BJ (cell line): ENCODE measurements at regions not wholly inside any gene's neighbourhood (a gene's known extent, or its start where the extent isn't known, plus 50 kb on each side); places are given as distances from the start of the nearest gene placed in this dataset.

Experiments
- CTCF ChIA-PET: fragments of 350-600 bp; formaldehyde crosslinking; extraction: SDS; loops from one replicate; lab custom pipeline; 2021; ENCODE audit warnings: antibody characterized with exemption, inconsistent platforms; lab: Yijun Ruan, JAX
- POLR2A ChIA-PET: fragments of 300-600 bp; sonication (Branson Sonifier 250); formaldehyde crosslinking; extraction: SDS; loops from one replicate; lab custom pipeline; 2021; ENCODE audit warnings: antibody characterized with exemption; lab: Charles Lee
- DNase-seq: peaks from one replicate; pipeline ENCODE4 v3.0.0-alpha.2; 2011; ENCODE audit warnings: low read depth
- H3K27me3 ChIP-seq: 2 replicates; pipeline ENCODE4 v1.6.0; 2011; ENCODE audit warnings: low read length; ENCODE audit not compliant: control insufficient read depth, insufficient read depth
- H3K36me3 ChIP-seq: 2 replicates; pipeline ENCODE4 v1.5.1; 2011; ENCODE audit warnings: low read length; ENCODE audit not compliant: control insufficient read depth, insufficient read depth
- H3K4me3 ChIP-seq: 2 replicates; pipeline ENCODE4 v1.5.1; 2011; ENCODE audit warnings: low read depth, mild to moderate bottlenecking, control low read depth, low read length
- TF ChIP-seq, protein P1 (sequence below): IDR thresholded peaks from 2 replicates; pipeline ENCODE4 v1.5.1; 2011; ENCODE audit warnings: low read depth, mild to moderate bottlenecking, control low read depth, inconsistent platforms, low read length, moderate library complexity; ENCODE audit not compliant: insufficient read depth

DNA sequence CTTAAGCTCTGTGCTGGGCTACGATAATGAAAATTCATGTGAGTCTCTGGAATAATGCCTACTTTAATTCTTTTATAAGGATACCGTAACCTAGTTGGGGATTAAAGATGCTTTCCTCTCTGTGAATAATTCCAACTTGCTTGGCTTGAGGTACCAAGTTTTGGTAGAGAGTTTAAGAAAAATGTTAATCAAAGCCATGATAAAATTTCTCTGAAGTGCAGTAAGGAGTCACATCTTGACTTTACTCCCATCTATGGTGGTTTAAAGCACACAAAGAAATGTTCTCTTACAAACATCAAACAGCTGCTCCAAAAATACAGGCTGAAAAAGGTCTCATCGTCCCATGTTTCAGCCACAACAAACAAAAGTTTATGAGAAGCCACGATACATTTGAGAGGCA, 284.8 kb upstream of the TBX3 start:
- no peaks in the 10 kb centered on the region for H3K27me3 ChIP-seq
- ChIA-PET CTCF (no interaction called here), POLR2A (no interaction called here)
- no peaks in the 10 kb centered on the region for H3K36me3 ChIP-seq
- TF ChIP-seq, protein P1, sequence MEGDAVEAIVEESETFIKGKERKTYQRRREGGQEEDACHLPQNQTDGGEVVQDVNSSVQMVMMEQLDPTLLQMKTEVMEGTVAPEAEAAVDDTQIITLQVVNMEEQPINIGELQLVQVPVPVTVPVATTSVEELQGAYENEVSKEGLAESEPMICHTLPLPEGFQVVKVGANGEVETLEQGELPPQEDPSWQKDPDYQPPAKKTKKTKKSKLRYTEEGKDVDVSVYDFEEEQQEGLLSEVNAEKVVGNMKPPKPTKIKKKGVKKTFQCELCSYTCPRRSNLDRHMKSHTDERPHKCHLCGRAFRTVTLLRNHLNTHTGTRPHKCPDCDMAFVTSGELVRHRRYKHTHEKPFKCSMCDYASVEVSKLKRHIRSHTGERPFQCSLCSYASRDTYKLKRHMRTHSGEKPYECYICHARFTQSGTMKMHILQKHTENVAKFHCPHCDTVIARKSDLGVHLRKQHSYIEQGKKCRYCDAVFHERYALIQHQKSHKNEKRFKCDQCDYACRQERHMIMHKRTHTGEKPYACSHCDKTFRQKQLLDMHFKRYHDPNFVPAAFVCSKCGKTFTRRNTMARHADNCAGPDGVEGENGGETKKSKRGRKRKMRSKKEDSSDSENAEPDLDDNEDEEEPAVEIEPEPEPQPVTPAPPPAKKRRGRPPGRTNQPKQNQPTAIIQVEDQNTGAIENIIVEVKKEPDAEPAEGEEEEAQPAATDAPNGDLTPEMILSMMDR: no peak
- no peak overlapping the region for H3K4me3 ChIP-seq
- no peak for DNase-seq

DNA sequence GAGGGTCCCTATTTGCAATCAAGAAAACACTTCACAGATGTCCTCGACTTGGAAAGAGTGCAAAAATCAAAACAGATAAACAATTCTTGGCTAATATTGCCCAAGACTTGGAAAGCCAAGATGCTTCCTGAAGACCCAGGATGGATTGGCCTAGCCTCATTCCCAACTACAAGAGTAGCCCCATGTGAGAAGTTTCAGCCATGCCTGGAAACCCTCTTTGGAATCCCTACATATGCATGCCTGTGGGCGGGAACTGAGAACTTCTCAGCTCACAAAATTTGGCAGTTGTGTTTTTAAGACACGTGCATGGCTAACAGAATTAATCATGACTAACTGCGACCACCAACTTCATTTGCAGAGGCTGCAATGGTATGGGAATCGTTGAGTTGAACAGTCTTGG, 283.2 kb upstream of the TBX3 start:
- TF ChIP-seq, protein P1: no peak
- CTCF ChIA-PET: no interaction called here
- no peak for DNase-seq
- Histone ChIP-seq H3K4me3 (no peak overlapping the region), H3K27me3 (no peaks in the 10 kb centered on the region), H3K36me3 (no peaks in the 10 kb centered on the region)
- POLR2A ChIA-PET: no interaction called here

DNA sequence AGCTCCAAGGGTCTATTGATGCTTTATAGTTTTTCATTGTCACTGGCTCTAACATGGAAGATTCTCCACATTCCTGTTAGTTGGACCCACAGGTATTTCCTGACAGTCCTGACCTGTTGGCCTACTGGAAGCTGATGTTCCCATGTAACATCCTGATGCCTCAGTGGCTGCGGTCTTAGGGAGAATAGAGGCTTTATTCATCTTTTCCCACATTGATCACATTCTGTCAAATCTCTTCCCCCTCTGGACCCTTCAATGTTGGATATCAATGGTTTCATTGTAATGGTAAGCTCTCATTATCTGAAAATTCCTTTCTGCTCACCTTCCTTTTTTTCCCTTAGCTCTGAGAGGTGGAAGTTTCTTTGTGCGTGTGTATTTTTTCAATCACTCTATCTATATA, 280.9 kb upstream of the TBX3 start:
- Histone ChIP-seq H3K27me3 (no peaks in the 10 kb centered on the region), H3K4me3 (no peak overlapping the region), H3K36me3 (no peaks in the 10 kb centered on the region)
- no peak for DNase-seq
- ChIA-PET POLR2A (no interaction called here), CTCF (interaction anchor here (1.5 kb wide), 1 partner anchor 10 kb away, joined by 8 read pairs; no protein-coding TSS in a partner anchor)
- TF ChIP-seq, protein P1: no peak

DNA sequence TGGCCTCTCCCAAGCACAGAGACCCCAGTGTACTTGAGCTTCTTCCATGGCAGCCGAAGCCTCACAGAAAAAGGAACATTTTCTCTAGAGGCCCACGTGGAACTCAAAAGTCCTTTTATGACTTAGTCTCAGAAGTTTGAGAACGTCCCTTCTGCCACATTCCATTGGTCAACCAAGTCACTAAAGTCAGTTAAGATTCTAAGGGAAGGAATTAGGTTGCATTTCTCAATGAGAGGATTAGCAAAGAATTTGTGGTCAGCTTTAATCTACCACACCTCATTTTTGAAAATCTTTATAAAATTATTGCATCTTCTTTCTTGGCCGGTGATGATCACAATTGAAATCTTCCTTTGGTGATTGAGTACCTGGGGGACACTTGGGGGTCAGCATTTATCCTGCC, 279.9 kb upstream of the TBX3 start:
- H3K27me3 ChIP-seq: no peaks in the 10 kb centered on the region
- ChIA-PET POLR2A (no interaction called here), CTCF (interaction anchor here (0.9 to 1.5 kb wide), 4 partner anchors 10 to 21 kb away, joined by 3 to 5 read pairs (median 4); no protein-coding TSS in a partner anchor)
- H3K4me3 ChIP-seq: no peak overlapping the region
- TF ChIP-seq, protein P1: no peak
- DNase-seq: no peak
- H3K36me3 ChIP-seq: no peaks in the 10 kb centered on the region

DNA sequence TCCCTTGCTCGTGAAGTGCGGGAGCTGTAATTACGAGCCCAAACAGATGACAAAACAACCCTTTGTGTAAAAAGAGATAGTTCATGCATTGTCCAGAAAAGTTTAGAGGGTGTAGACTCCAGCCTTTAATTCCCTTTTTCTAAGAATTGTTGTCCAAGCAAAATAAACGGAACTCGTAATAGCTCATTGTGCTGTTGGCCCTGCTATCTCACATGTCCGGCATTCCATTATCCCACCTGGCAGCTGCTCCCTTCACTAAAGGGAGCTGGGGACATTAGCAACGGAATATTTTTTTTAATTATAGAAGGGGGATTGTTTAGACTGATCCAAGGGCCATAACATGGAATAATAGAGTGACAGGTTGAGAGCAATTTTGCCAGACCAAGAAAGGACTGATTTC, 277.5 kb upstream of the TBX3 start:
- Histone ChIP-seq H3K4me3 (no peak overlapping the region), H3K27me3 (no peaks in the 10 kb centered on the region), H3K36me3 (no peaks in the 10 kb centered on the region)
- no peak for DNase-seq
- ChIA-PET CTCF (no interaction called here), POLR2A (no interaction called here)
- TF ChIP-seq, protein P1: no peak
